ENCODE measurements at regions not wholly inside any gene's neighbourhood (a gene's known extent, or its start where the extent isn't known, plus 50 kb on each side); places are given as distances from the start of the nearest gene placed in this dataset.

GRCh38 chr2:187803816-187804215, 249.6 kb upstream of the TFPI start:
- DNase-seq (ENCODE audit: low read depth in 4 of 6, low spot score in 6 of 6), result peak in 2 of 6 donors; percentile 36 to 64
- WGBS (ENCODE audit: insufficient coverage), result 80% methylated on average over 1 of the region's 4 CpGs
- Histone ChIP-seq H3K27me3 (ENCODE audit: control insufficient read depth, insufficient read depth, low read length) (no peaks in the 10 kb centered on the region), H3K9me3 (ENCODE audit: control insufficient read depth, insufficient read depth, low read length) (peaks cover 2% of the 10 kb centered on the region), H3K4me3 (ENCODE audit: low read depth, low read length) (no peak overlapping the region), H3K27ac (ENCODE audit: low read depth, low read length) (no peak overlapping the region), H3K36me3 (ENCODE audit: control insufficient read depth, insufficient read depth, low read length) (no peaks in the 10 kb centered on the region), H3K4me1 (ENCODE audit: control insufficient read depth, insufficient read depth, low read length) (no peaks in the 10 kb centered on the region)

GRCh38 chr2:187815113-187815512, 260.9 kb upstream of the TFPI start:
- Histone ChIP-seq H3K27me3 (ENCODE audit: control insufficient read depth, insufficient read depth, low read length) (no peaks in the 10 kb centered on the region), H3K4me3 (ENCODE audit: low read depth, low read length) (no peak overlapping the region), H3K4me1 (ENCODE audit: control insufficient read depth, insufficient read depth, low read length) (no peaks in the 10 kb centered on the region), H3K9me3 (ENCODE audit: control insufficient read depth, insufficient read depth, low read length) (no peaks in the 10 kb centered on the region), H3K27ac (ENCODE audit: low read depth, low read length) (no peak overlapping the region), H3K36me3 (ENCODE audit: control insufficient read depth, insufficient read depth, low read length) (no peaks in the 10 kb centered on the region)
- WGBS (ENCODE audit: insufficient coverage), result no CpG with 5 or more reads among the region's 3 CpGs
- no peak for DNase-seq (ENCODE audit: low read depth in 4 of 6, low spot score in 6 of 6)

GRCh38 chr2:187819624-187820023, 265.4 kb upstream of the TFPI start:
- no peak overlapping the region for H3K4me3 ChIP-seq (ENCODE audit: low read depth, low read length)
- no peak overlapping the region for H3K27ac ChIP-seq (ENCODE audit: low read depth, low read length)
- no peaks in the 10 kb centered on the region for H3K4me1 ChIP-seq (ENCODE audit: control insufficient read depth, insufficient read depth, low read length)
- DNase-seq (ENCODE audit: low read depth in 4 of 6, low spot score in 6 of 6), result no peak
- H3K36me3 ChIP-seq (ENCODE audit: control insufficient read depth, insufficient read depth, low read length), result no peaks in the 10 kb centered on the region
- WGBS (ENCODE audit: insufficient coverage), result no CpG with 5 or more reads among the region's 1 CpG
- no peaks in the 10 kb centered on the region for H3K27me3 ChIP-seq (ENCODE audit: control insufficient read depth, insufficient read depth, low read length)
- no peaks in the 10 kb centered on the region for H3K9me3 ChIP-seq (ENCODE audit: control insufficient read depth, insufficient read depth, low read length)

- DNase-seq (ENCODE audit: low read depth in 4 of 6, low spot score in 6 of 6), result no peak
- WGBS (ENCODE audit: insufficient coverage), result 94% methylated on average over 10 of the region's 12 CpGs
- H3K27ac ChIP-seq (ENCODE audit: low read depth, low read length), result no peak overlapping the region
- no peaks in the 10 kb centered on the region for H3K9me3 ChIP-seq (ENCODE audit: control insufficient read depth, insufficient read depth, low read length)
- no peaks in the 10 kb centered on the region for H3K4me1 ChIP-seq (ENCODE audit: control insufficient read depth, insufficient read depth, low read length)
- no peak overlapping the region for H3K4me3 ChIP-seq (ENCODE audit: low read depth, low read length)
- no peaks in the 10 kb centered on the region for H3K27me3 ChIP-seq (ENCODE audit: control insufficient read depth, insufficient read depth, low read length)
- no peaks in the 10 kb centered on the region for H3K36me3 ChIP-seq (ENCODE audit: control insufficient read depth, insufficient read depth, low read length)
Measured at GRCh38 chr2:187825108-187825507, 270.9 kb upstream of the TFPI start.

GRCh38 chr2:187826023-187826422, 271.8 kb upstream of the TFPI start:
- DNase-seq (ENCODE audit: low read depth in 4 of 6, low spot score in 6 of 6), result peak in 1 of 6 donors; percentile 24
- WGBS (ENCODE audit: insufficient coverage), result 85% methylated on average over 1 of the region's 2 CpGs
- Histone ChIP-seq H3K4me1 (ENCODE audit: control insufficient read depth, insufficient read depth, low read length) (no peaks in the 10 kb centered on the region), H3K27me3 (ENCODE audit: control insufficient read depth, insufficient read depth, low read length) (no peaks in the 10 kb centered on the region), H3K4me3 (ENCODE audit: low read depth, low read length) (no peak overlapping the region), H3K36me3 (ENCODE audit: control insufficient read depth, insufficient read depth, low read length) (no peaks in the 10 kb centered on the region), H3K9me3 (ENCODE audit: control insufficient read depth, insufficient read depth, low read length) (no peaks in the 10 kb centered on the region), H3K27ac (ENCODE audit: low read depth, low read length) (no peak overlapping the region)

- no peak for DNase-seq (ENCODE audit: low read depth in 4 of 6, low spot score in 6 of 6)
Measured at GRCh38 chr2:187834787-187835186, 280.6 kb upstream of the TFPI start.

GRCh38 chr2:187838690-187839089, 284.5 kb upstream of the TFPI start:
- Histone ChIP-seq H3K4me3 (ENCODE audit: low read depth, low read length) (no peak overlapping the region), H3K27me3 (ENCODE audit: control insufficient read depth, insufficient read depth, low read length) (no peaks in the 10 kb centered on the region), H3K27ac (ENCODE audit: low read depth, low read length) (no peak overlapping the region), H3K4me1 (ENCODE audit: control insufficient read depth, insufficient read depth, low read length) (no peaks in the 10 kb centered on the region), H3K9me3 (ENCODE audit: control insufficient read depth, insufficient read depth, low read length) (no peaks in the 10 kb centered on the region), H3K36me3 (ENCODE audit: control insufficient read depth, insufficient read depth, low read length) (no peaks in the 10 kb centered on the region)
- no peak for DNase-seq (ENCODE audit: low read depth in 4 of 6, low spot score in 6 of 6)
- WGBS (ENCODE audit: insufficient coverage), result no CpG with 5 or more reads among the region's 1 CpG

More at GRCh38 chr2:187834787-187835186, 280.6 kb upstream of the TFPI start:
- Histone ChIP-seq H3K36me3 (ENCODE audit: control insufficient read depth, insufficient read depth, low read length) (no peaks in the 10 kb centered on the region), H3K27me3 (ENCODE audit: control insufficient read depth, insufficient read depth, low read length) (no peaks in the 10 kb centered on the region), H3K27ac (ENCODE audit: low read depth, low read length) (no peak overlapping the region), H3K4me3 (ENCODE audit: low read depth, low read length) (no peak overlapping the region), H3K9me3 (ENCODE audit: control insufficient read depth, insufficient read depth, low read length) (no peaks in the 10 kb centered on the region), H3K4me1 (ENCODE audit: control insufficient read depth, insufficient read depth, low read length) (no peaks in the 10 kb centered on the region)
- 96% methylated on average over 5 of the region's 5 CpGs for WGBS (ENCODE audit: insufficient coverage)

GRCh38 chr2:187842315-187842714, 288.1 kb upstream of the TFPI start:
- Histone ChIP-seq H3K9me3 (ENCODE audit: control insufficient read depth, insufficient read depth, low read length) (no peaks in the 10 kb centered on the region), H3K4me1 (ENCODE audit: control insufficient read depth, insufficient read depth, low read length) (no peaks in the 10 kb centered on the region), H3K27ac (ENCODE audit: low read depth, low read length) (no peak overlapping the region), H3K36me3 (ENCODE audit: control insufficient read depth, insufficient read depth, low read length) (no peaks in the 10 kb centered on the region), H3K27me3 (ENCODE audit: control insufficient read depth, insufficient read depth, low read length) (no peaks in the 10 kb centered on the region), H3K4me3 (ENCODE audit: low read depth, low read length) (no peak overlapping the region)
- DNase-seq (ENCODE audit: low read depth in 4 of 6, low spot score in 6 of 6), result no peak
- WGBS (ENCODE audit: insufficient coverage), result 100% methylated on average over 3 of the region's 4 CpGs

GRCh38 chr2:187842978-187843847, 289.0 kb upstream of the TFPI start:
- no peaks in the 10 kb centered on the region for H3K36me3 ChIP-seq (ENCODE audit: control insufficient read depth, insufficient read depth, low read length)
- DNase-seq (ENCODE audit: low read depth in 4 of 6, low spot score in 6 of 6), result peak; percentile 13 to 88 (median 40)
- H3K9me3 ChIP-seq (ENCODE audit: control insufficient read depth, insufficient read depth, low read length), result no peaks in the 10 kb centered on the region
- no peaks in the 10 kb centered on the region for H3K27me3 ChIP-seq (ENCODE audit: control insufficient read depth, insufficient read depth, low read length)
- 50% methylated on average over 2 of the region's 8 CpGs for WGBS (ENCODE audit: insufficient coverage)
- no peaks in the 10 kb centered on the region for H3K4me1 ChIP-seq (ENCODE audit: control insufficient read depth, insufficient read depth, low read length)
- H3K27ac ChIP-seq (ENCODE audit: low read depth, low read length), result no peak overlapping the region
- no peak overlapping the region for H3K4me3 ChIP-seq (ENCODE audit: low read depth, low read length)

Data from spinal cord (tissue), 9 donors.